ENCODE measurements at regions not wholly inside any gene's neighbourhood (a gene's known extent, or its start where the extent isn't known, plus 50 kb on each side); places are given as distances from the start of the nearest gene placed in this dataset.

GRCh38 chr1:30176477-30176876 is 546.9 kb downstream of the MATN1 start:
- TF ChIP-seq, protein P1, sequence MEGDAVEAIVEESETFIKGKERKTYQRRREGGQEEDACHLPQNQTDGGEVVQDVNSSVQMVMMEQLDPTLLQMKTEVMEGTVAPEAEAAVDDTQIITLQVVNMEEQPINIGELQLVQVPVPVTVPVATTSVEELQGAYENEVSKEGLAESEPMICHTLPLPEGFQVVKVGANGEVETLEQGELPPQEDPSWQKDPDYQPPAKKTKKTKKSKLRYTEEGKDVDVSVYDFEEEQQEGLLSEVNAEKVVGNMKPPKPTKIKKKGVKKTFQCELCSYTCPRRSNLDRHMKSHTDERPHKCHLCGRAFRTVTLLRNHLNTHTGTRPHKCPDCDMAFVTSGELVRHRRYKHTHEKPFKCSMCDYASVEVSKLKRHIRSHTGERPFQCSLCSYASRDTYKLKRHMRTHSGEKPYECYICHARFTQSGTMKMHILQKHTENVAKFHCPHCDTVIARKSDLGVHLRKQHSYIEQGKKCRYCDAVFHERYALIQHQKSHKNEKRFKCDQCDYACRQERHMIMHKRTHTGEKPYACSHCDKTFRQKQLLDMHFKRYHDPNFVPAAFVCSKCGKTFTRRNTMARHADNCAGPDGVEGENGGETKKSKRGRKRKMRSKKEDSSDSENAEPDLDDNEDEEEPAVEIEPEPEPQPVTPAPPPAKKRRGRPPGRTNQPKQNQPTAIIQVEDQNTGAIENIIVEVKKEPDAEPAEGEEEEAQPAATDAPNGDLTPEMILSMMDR (IDR thresholded peaks at IDR 0.05; ENCODE audit: insufficient read depth, missing control alignments), result no peak
- FAIRE-seq, result no peak
- DNase-seq (ENCODE audit: insufficient read length, low spot score), result no peak

DNA sequence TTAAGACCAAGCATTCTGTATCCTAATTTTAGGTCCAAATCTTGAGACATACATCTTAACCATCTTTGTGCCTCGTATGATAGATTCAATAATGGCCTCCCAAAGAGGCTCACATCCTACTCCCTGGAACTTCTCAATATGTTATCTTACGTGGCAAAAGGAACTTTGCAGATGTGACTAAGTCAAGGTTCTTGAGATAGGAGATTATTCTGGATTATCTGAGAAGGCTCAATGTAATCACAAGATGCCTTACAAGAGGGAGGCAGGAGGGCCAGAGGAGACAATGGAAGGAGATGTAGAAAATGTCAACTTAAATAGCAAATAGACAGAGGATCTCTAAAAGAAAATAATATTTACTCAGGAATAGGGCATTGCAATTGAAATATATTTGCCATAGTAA is 548.9 kb downstream of the MATN1 start:
- DNase-seq (ENCODE audit: insufficient read length, low spot score), result no peak
- TF ChIP-seq, protein P1 (IDR thresholded peaks at IDR 0.05; ENCODE audit: insufficient read depth, missing control alignments), result no peak
- FAIRE-seq, result no peak

DNA sequence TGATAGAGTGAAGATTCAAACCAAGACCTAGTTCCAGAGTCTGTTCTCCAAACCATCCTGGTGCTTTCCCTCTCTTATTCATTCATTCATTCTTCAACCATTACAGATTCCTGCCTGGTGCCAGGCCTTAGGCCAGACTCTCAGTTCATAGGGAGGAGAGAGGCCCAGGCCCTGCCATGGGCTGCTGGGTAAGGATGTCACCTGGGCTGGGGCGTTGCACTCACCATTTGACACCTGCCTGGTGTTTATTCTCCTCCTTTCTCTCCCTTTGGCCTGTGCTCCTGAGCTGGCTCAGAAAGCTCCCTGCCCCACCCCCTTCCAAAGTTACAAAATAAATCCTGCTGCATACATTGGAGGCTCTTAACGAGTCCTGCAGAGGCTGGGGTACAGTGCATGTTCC is 549.8 kb downstream of the MATN1 start:
- no peak for DNase-seq (ENCODE audit: insufficient read length, low spot score)
- FAIRE-seq, result no peak
- TF ChIP-seq, protein P1 (IDR thresholded peaks at IDR 0.05; ENCODE audit: insufficient read depth, missing control alignments), result no peak

- no peak for FAIRE-seq
- DNase-seq (ENCODE audit: insufficient read length, low spot score), result no peak
- TF ChIP-seq, protein P1 (IDR thresholded peaks at IDR 0.05; ENCODE audit: insufficient read depth, missing control alignments), result no peak
Measured at GRCh38 chr1:30172757-30173156, 550.6 kb downstream of the MATN1 start.

DNA sequence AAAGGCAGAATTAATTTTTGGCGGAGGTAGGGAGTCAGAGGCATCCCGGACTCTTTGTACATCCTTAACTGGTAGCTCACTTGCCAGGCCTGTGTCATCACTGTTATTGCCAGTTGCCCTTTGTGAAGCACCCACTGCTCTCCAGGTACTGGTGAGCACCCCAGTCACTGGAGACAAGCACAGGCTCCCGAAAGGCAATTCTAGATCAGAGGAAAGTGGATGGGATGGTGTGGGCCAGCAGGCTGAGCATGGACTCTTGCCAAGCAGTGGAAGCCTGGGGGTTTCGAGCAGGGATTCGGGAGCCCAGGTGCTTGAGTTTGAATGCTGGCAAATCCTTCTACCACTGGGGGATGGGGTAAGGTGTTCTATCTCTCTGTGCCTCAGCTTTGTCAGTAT is 551.1 kb downstream of the MATN1 start:
- DNase-seq (ENCODE audit: insufficient read length, low spot score) (no peak), FAIRE-seq (no peak)

DNA sequence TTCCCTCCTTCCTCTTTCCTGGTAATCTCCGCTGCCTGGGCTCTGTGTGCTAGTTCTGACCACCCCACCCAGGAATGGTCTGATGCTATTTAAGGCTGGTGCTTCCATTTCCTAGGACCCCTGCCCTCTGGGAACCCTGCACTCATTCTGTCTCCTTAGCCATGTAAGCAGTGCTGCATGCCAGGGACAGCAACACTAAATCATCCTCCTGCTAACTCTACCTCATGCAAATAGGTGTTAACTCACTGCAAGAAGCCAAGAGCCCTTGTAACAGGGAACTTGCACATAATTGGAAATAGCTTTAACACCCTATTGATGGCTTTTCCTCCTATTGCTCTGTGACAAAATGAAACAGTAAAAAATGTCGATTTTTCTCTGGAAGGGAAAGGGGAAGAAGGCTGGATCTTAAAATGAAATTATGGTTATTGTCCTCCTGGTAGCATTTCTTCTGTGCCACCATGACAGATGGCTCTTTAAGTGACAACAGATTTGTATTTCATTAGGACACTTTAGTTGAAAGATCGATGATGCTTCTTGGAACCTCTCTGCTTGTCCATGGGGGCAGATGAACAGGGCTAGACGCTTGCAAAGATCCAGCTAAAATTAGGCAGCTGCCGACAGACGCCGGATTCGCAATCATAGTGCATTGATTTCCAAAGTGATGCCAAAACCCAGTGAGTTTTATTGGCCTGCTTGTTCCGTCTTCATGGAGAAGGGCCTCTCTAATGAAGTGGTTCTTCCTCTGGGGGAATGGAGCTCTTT is 551.7 kb downstream of the MATN1 start:
- TF ChIP-seq, protein P1 (IDR thresholded peaks at IDR 0.05; ENCODE audit: insufficient read depth, missing control alignments), result no peak
- no peak for FAIRE-seq
- DNase-seq (ENCODE audit: insufficient read length, low spot score), result no peak

More for the DNA sequence above, 551.1 kb downstream of the MATN1 start:
- TF ChIP-seq, protein P1 (IDR thresholded peaks at IDR 0.05; ENCODE audit: insufficient read depth, missing control alignments), result no peak

- no peak for FAIRE-seq
- no peak for DNase-seq (ENCODE audit: insufficient read length, low spot score)
- TF ChIP-seq, protein P1 (IDR thresholded peaks at IDR 0.05; ENCODE audit: insufficient read depth, missing control alignments), result no peak
Measured at GRCh38 chr1:30169269-30169668, 554.1 kb downstream of the MATN1 start.

Data from D721Med (cell line).